Activated T-helper 1 cell treated with anti-CD3 and anti-CD28 coated beads, Interleukin-12 subunit alpha, Interleukin-12 subunit beta, Interleukin-2, Interleukin-4 antibody, amounts not matched to agents 30 ng/mL and 10 ng/mL and 1 ng/mL, durations not matched to agents 14 hours and 24 hours and 36 hours (primary cell): ENCODE measurements at regions not wholly inside any gene's neighbourhood (a gene's known extent, or its start where the extent isn't known, plus 50 kb on each side); places are given as distances from the start of the nearest gene placed in this dataset.

Experiments
- DNase-seq: peaks from one replicate; pipeline ENCODE4 v3.0.0; 2021; ENCODE audit warnings: low spot score
- H3K27ac Mint-ChIP-seq: one replicate; pipeline ENCODE4 v1.8.0; 2021; ENCODE audit warnings: mild to moderate bottlenecking, mixed read lengths
- H3K27me3 Mint-ChIP-seq: one replicate; pipeline ENCODE4 v1.8.0; 2022; ENCODE audit warnings: mild to moderate bottlenecking, moderate library complexity, mixed read lengths; ENCODE audit not compliant: insufficient read depth
- H3K36me3 Mint-ChIP-seq: one replicate; pipeline ENCODE4 v1.8.0; 2021; ENCODE audit warnings: low read depth, mixed read lengths
- H3K4me1 Mint-ChIP-seq: one replicate; pipeline ENCODE4 v1.8.0; 2021; ENCODE audit warnings: low read depth, mixed read lengths
- H3K4me3 Mint-ChIP-seq: one replicate; pipeline ENCODE4 v1.8.0; 2021; ENCODE audit warnings: mild to moderate bottlenecking, moderate library complexity, mixed read lengths
- H3K9me3 Mint-ChIP-seq: one replicate; pipeline ENCODE4 v1.8.0; 2021; ENCODE audit warnings: mixed read lengths
- intact Hi-C: fragments of 100-400 bp; cut with micrococcal nuclease; formaldehyde crosslinking; loops from one replicate; pipeline ENCODE4 v1.15.1; 2024

GRCh38 chr12:31860401-31860800 is 98.8 kb upstream of the RESF1 start:
- Mint-ChIP-seq H3K36me3 (peaks cover 6% of the 10 kb centered on the region), H3K4me1 (peaks cover 13% of the 10 kb centered on the region), H3K4me3 (no peak overlapping the region), H3K27ac (no peak overlapping the region), H3K9me3 (peaks cover 26% of the 10 kb centered on the region), H3K27me3 (no peaks in the 10 kb centered on the region)
- intact Hi-C loops = no loop called here
- DNase-seq = no peak

DNA sequence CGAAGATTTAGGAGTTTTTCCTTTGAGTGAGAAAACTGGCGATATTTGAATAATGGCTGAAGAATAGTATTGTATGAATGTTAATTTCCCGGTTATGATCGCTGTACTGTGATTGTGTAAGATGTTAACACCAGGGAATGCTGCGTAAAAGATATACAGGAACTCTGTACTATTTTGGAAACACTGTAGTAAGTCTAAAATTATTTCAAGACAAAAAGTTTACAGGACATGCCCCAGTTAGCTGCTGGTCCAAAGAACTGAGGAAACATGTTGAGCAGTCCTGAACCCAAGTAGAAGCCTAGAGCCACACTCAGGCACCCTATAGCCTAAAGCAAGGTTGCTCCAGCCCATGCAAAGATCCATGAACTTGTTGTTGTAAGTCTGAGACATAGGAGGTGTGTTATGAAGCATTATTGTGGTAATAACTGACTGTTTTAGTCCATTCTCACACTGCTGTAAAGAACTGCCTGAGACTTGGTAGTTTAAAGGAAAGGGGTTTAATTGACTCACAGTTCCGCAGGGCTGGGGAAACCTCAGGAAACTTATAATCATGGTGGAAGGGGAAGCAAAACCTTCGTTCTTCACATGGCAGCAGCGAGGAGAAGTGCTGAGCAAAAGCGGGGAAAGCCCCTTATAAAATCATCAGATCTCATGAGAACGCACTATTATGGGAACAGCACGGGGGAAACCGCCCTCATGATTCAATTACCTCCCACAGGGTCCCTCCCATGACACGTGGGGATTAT is 99.8 kb upstream of the RESF1 start:
- DNase-seq = no peak
- no peak overlapping the region for H3K27ac Mint-ChIP-seq
- intact Hi-C loops = no loop called here
- H3K9me3 Mint-ChIP-seq = peaks cover 31% of the 10 kb centered on the region
- H3K27me3 Mint-ChIP-seq = no peaks in the 10 kb centered on the region
- peaks cover 7% of the 10 kb centered on the region for H3K36me3 Mint-ChIP-seq
- no peak overlapping the region for H3K4me3 Mint-ChIP-seq
- H3K4me1 Mint-ChIP-seq = peaks cover 13% of the 10 kb centered on the region

DNA sequence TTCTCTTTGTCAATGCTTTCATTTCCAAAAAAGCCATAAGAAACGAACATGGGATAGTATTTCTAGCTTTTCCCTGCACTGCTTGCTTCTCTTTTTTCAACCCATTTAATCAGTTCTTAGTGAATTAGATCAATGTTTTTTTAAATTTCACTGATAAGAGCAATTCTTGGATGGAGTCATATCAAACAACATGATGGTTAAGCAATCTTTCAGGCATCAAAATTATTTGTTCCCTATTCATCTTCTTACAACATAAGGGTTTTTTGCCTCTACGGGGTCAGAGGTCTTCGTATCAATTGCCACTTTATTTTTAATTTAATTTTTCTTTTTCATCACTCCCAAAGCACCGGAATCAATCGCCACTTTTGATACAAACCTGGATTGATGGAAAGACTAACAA is 103.8 kb upstream of the RESF1 start:
- H3K9me3 Mint-ChIP-seq = peaks cover 48% of the 10 kb centered on the region
- peaks cover 2% of the 10 kb centered on the region for H3K4me1 Mint-ChIP-seq
- H3K27ac Mint-ChIP-seq = no peak overlapping the region
- no peak for DNase-seq
- H3K27me3 Mint-ChIP-seq = no peaks in the 10 kb centered on the region
- no peak overlapping the region for H3K4me3 Mint-ChIP-seq
- intact Hi-C loops = no loop called here
- H3K36me3 Mint-ChIP-seq = peaks cover 9% of the 10 kb centered on the region

DNA sequence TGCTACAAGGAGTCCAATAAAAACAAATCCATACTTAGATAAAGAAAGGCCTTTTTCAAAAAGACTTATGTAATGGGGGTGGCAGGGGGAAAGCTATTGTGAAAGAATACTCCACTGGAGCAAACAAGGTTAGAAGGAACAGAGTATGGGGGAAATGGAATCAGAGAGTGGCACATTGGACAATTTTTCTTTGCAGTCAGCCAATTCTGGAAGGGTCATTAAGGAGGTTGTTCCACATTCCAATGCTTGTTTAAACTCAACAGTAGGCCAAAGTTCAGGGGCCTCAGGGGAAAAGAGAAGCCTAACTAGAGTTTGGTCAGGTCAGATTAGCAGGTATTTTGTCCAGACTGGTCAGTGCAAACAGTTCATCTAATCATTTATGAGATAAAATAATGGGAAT is 105.2 kb upstream of the RESF1 start:
- no peaks in the 10 kb centered on the region for H3K27me3 Mint-ChIP-seq
- intact Hi-C loops = no loop called here
- no peaks in the 10 kb centered on the region for H3K4me1 Mint-ChIP-seq
- DNase-seq = no peak
- H3K9me3 Mint-ChIP-seq = peaks cover 42% of the 10 kb centered on the region
- H3K27ac Mint-ChIP-seq = no peak overlapping the region
- H3K36me3 Mint-ChIP-seq = peaks cover 6% of the 10 kb centered on the region
- H3K4me3 Mint-ChIP-seq = no peak overlapping the region

DNA sequence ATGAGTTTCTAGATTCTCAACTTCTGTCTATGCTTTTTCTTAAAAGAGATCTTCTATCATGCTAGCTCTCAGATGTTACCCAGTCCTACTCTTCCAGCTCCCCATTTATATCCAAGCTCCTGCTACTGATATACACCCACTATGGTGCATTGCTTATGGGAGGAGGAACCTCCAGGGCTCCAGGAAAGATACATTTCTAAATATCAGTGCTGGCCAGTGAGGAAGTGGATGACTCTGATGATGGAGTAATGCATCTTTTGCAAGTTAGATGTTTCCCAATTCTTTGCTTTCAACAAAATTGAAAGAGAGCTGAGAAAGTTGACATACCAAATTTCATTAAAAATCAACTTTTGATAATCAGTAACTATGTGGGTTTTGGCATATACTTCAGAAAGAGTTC is 105.7 kb upstream of the RESF1 start:
- Mint-ChIP-seq H3K4me3 (no peak overlapping the region), H3K27me3 (no peaks in the 10 kb centered on the region)
- no peak for DNase-seq

GRCh38 chr12:31850268-31850667 is 108.9 kb upstream of the RESF1 start:
- H3K4me3 Mint-ChIP-seq = no peak overlapping the region
- intact Hi-C loops = no loop called here
- no peak overlapping the region for H3K27ac Mint-ChIP-seq
- peaks cover 4% of the 10 kb centered on the region for H3K36me3 Mint-ChIP-seq
- peaks cover 53% of the 10 kb centered on the region for H3K9me3 Mint-ChIP-seq
- H3K4me1 Mint-ChIP-seq = no peaks in the 10 kb centered on the region
- H3K27me3 Mint-ChIP-seq = no peaks in the 10 kb centered on the region
- DNase-seq = no peak

More for the DNA sequence above, 105.7 kb upstream of the RESF1 start:
- Mint-ChIP-seq H3K4me1 (no peaks in the 10 kb centered on the region), H3K27ac (no peak overlapping the region), H3K9me3 (peaks cover 42% of the 10 kb centered on the region), H3K36me3 (peaks cover 6% of the 10 kb centered on the region)
- intact Hi-C loops = no loop called here

DNA sequence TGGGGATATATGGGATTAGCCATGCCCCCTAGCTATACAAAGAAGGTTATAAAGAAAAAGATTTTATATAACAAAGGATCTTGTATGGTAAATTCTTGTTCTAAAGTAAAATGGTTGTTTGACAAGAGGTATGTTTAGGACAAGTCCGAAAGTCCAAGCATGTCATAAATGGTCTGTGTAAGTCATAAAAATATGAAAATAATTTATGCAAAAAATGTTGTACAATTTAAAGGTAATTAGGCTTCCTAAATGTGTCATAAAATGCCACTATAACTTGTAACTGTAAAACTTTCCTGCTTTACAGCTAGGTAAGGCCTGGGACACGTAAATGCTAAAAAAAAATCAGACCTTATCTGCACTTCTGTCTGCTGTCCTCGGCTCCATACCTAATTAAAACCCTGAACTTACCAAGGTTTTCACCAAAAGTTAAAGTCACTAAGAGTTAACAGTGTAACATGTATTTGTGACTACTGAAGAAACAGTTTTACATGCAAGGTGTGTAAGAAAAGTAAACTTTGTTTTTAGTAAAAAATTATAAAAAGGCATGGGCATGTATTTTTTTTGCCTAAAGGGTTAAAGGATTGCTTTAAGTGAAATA is 110.0 kb upstream of the RESF1 start:
- no peaks in the 10 kb centered on the region for H3K4me1 Mint-ChIP-seq
- no peaks in the 10 kb centered on the region for H3K27me3 Mint-ChIP-seq
- no peak for DNase-seq
- intact Hi-C loops = loop anchor here (5.0 kb wide), 1 partner anchor 48 kb away; no protein-coding TSS in a partner anchor
- peaks cover 4% of the 10 kb centered on the region for H3K36me3 Mint-ChIP-seq
- no peak overlapping the region for H3K27ac Mint-ChIP-seq
- peaks cover 47% of the 10 kb centered on the region for H3K9me3 Mint-ChIP-seq
- no peak overlapping the region for H3K4me3 Mint-ChIP-seq

DNA sequence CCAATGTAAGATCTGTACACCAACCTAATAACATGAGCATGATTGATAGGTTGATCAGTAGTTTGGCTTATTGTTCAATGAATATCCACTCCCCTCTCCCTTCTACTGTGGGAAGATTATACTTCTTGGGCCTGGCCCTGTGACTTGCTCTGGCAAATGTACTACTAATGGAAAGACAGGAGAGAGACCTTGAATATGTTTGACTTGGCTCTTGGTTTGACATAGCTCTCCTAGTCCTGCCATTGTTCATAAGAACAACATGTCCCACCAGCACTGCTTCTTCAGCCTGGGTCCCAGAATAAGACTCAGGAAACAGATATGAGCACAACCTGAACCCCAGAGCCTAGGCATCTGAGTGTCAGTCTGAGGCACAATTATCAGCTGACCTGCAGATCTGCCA is 112.8 kb upstream of the RESF1 start:
- peaks cover 7% of the 10 kb centered on the region for H3K4me1 Mint-ChIP-seq
- peaks cover 4% of the 10 kb centered on the region for H3K36me3 Mint-ChIP-seq
- DNase-seq = no peak
- H3K9me3 Mint-ChIP-seq = peaks cover 35% of the 10 kb centered on the region
- no peak overlapping the region for H3K27ac Mint-ChIP-seq
- no peak overlapping the region for H3K4me3 Mint-ChIP-seq
- H3K27me3 Mint-ChIP-seq = no peaks in the 10 kb centered on the region
- intact Hi-C loops = loop anchor here (5.0 kb wide), 1 partner anchor 51 kb away; no protein-coding TSS in a partner anchor

DNA sequence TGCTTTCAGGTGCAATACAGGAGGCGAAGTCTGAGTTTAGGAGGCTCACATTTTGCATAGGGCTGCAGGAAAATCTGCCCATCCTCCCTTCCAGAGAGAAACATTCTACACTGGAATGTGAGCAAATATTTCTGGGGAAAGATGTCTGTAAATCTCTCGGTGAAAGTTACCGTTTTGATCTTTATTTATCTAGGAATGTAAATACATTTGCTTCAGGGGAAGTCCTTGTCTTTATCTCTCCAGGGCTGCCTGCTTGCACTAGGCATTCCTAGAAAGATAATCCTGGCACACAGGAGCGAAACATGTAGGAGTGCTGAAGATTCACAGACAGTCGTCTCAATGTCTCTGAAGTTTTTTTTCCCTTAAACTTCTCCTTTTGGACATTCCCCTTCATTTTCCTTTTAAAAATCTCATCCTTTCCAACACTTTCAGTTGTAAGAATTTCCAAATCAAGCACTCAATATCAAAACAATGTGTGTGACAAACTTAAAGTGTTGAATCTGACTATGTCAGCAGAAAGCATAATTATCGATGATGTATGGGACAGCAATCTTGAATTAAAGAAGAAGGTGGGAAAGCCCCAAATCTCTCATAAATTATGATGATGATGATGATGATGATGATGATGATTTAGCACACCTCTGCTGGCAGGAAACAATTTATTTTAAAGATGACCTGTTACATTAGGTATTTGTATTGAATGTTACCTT is 113.4 kb upstream of the RESF1 start:
- H3K4me3 Mint-ChIP-seq = no peak overlapping the region
- H3K9me3 Mint-ChIP-seq = peaks cover 30% of the 10 kb centered on the region
- DNase-seq = no peak
- H3K27ac Mint-ChIP-seq = no peak overlapping the region
- H3K27me3 Mint-ChIP-seq = no peaks in the 10 kb centered on the region
- intact Hi-C loops = loop anchor here (5.0 kb wide), 1 partner anchor 52 kb away; no protein-coding TSS in a partner anchor
- peaks cover 7% of the 10 kb centered on the region for H3K36me3 Mint-ChIP-seq
- H3K4me1 Mint-ChIP-seq = peaks cover 7% of the 10 kb centered on the region

GRCh38 chr12:31843398-31844095 is 114.7 kb upstream of the AMN1 start:
- Mint-ChIP-seq H3K4me3 (no peak overlapping the region), H3K4me1 (peaks cover 7% of the 10 kb centered on the region), H3K27ac (no peak overlapping the region), H3K27me3 (no peaks in the 10 kb centered on the region), H3K9me3 (peaks cover 34% of the 10 kb centered on the region), H3K36me3 (peaks cover 7% of the 10 kb centered on the region)
- intact Hi-C loops = no loop called here
- DNase-seq = no peak

- H3K36me3 Mint-ChIP-seq = peaks cover 11% of the 10 kb centered on the region
These were observed 109.1 kb upstream of the AMN1 start for GRCh38 chr12:31837913-31838312.

DNA sequence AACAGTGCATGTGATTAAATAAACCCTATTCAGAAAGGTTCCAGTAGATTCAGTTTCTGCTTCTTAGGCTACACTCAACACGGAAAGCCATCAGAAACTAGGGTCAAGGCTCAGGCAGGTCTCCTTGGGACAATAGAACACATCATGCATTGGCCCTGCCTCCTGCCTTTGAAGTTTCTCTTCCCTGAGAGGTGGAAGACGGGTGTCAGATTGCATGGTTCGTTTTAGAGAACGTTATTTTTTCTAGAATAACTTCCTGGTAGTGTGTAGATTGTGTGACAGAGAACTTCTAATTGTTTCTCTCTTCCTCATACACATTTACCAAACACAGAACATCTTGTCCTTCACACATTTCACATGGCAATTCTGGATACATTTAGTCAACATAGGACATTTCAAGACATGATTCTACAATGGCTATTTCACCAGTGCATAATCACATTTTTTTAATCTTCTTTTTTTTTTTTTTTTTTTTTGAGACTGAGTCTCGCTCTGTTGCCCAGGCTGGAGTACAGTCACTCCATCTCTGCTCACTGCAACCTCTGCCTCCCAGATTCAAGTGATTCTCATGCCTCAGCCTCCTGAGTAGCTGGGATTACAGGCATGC is 106.6 kb upstream of the AMN1 start:
- Mint-ChIP-seq H3K9me3 (peaks cover 56% of the 10 kb centered on the region), H3K36me3 (peaks cover 22% of the 10 kb centered on the region), H3K4me1 (peaks cover 21% of the 10 kb centered on the region), H3K27me3 (no peaks in the 10 kb centered on the region), H3K4me3 (no peak overlapping the region), H3K27ac (no peak overlapping the region)
- no peak for DNase-seq
- intact Hi-C loops = no loop called here

More at GRCh38 chr12:31837913-31838312, 109.1 kb upstream of the AMN1 start:
- peaks cover 39% of the 10 kb centered on the region for H3K9me3 Mint-ChIP-seq
- intact Hi-C loops = no loop called here
- peaks cover 13% of the 10 kb centered on the region for H3K4me1 Mint-ChIP-seq
- DNase-seq = no peak
- H3K27ac Mint-ChIP-seq = no peak overlapping the region
- no peaks in the 10 kb centered on the region for H3K27me3 Mint-ChIP-seq
- no peak overlapping the region for H3K4me3 Mint-ChIP-seq
